ENCODE measurements at regions not wholly inside any gene's neighbourhood (a gene's known extent, or its start where the extent isn't known, plus 50 kb on each side); places are given as distances from the start of the nearest gene placed in this dataset.

- no peak for DNase-seq
Measured at GRCh38 chr4:86530183-86530582, 63.9 kb upstream of the PTPN13 start.

GRCh38 chr4:86531440-86531839 lies 62.7 kb upstream of the PTPN13 start:
- DNase-seq = no peak

GRCh38 chr4:86532851-86533250 lies 61.3 kb upstream of the PTPN13 start:
- no peak for DNase-seq

- DNase-seq = no peak
Measured at GRCh38 chr4:86536151-86536550, 58.0 kb upstream of the PTPN13 start.

- DNase-seq = no peak
Measured at GRCh38 chr4:86542319-86543027, 51.6 kb upstream of the PTPN13 start.

GRCh38 chr4:86543080-86543479 lies 51.0 kb upstream of the PTPN13 start:
- DNase-seq = no peak

- no peak for DNase-seq
Measured at GRCh38 chr4:86543560-86544309, 50.4 kb upstream of the PTPN13 start.

- DNase-seq = no peak
Measured at GRCh38 chr4:86544310-86544966, 49.7 kb upstream of the PTPN13 start.

Measured in NCI-H1694 treated with DMSO at 0.1 percent for 48 hours (cell line).